Germinal center (tissue), 1 donor: ENCODE measurements at regions not wholly inside any gene's neighbourhood (a gene's known extent, or its start where the extent isn't known, plus 50 kb on each side); places are given as distances from the start of the nearest gene placed in this dataset.

Source experiments
- DNase-seq: peaks from one replicate; pipeline ENCODE4 v3.0.0; 2012; ENCODE audit warnings: mixed read lengths, low spot score

- peak; percentile 38 for DNase-seq
Observed at GRCh38 chr6:1482381-1483166, 93.2 kb downstream of the FOXF2 start.

- DNase-seq: no peak
Observed at GRCh38 chr6:1485678-1486077, 96.3 kb downstream of the FOXF2 start.

- no peak for DNase-seq
Observed at GRCh38 chr6:1486387-1486786, 97.0 kb downstream of the FOXF2 start.

DNA sequence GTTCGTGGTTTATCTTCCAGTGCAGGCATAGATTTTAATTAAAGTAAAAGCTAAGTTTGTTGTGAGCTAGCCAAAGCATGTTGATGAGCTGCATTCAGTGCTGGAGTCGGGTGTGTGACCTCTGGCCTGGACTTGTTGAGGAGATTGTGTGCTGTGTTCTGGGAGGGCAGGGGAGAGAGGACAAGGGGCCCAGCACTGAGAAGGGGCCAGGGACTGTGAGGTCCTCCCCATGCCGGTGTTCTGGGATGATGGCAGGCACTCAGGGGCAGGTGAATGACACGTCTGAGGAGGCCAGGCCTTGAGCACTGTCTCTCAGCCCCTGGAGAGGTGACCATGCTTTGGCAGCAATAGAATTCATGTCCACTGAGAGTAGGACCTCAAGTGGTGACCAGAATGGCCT, 97.9 kb downstream of the FOXF2 start:
- no peak for DNase-seq

DNA sequence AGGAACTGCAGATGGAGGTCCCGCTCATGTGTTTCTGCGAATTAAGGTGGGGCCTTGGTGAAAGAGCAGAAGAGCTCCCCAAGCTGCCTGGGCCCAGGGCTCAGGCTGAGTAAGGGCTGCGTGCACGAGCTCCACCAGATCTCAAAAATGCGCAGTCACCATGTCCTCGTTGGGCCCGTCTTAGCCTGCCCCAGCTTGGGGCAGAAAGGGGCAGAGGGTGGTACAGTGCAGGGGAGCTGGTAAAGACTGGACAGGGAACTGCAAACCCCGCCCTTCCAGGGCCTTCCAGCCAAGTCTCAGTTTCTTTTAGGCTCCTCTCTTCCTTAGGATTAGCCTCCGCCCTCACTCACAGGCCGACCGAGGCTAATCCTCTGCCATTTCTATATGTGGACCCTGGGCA, 101.6 kb downstream of the FOXF2 start:
- no peak for DNase-seq

GRCh38 chr6:1491591-1492319, 102.4 kb downstream of the FOXF2 start:
- DNase-seq: no peak

DNA sequence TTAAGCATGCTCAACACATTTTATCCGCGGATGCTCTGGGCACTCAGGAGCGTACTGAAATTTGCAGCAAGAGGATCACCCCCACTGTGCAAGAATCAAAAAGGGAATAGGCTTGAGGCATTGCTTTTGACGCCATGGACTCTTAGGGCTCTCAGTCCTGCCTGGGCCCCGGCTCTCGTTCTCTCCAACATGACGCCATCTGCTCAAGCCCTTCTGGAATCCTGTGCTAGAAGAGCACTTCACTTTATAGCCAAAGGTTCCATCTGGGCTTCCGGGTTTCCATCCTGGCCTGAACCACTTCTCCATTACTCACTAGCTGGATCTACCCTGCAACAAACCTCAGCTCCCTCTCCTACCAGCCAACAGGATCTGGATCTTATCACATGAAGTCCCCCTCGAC, 105.3 kb downstream of the FOXF2 start:
- no peak for DNase-seq

DNA sequence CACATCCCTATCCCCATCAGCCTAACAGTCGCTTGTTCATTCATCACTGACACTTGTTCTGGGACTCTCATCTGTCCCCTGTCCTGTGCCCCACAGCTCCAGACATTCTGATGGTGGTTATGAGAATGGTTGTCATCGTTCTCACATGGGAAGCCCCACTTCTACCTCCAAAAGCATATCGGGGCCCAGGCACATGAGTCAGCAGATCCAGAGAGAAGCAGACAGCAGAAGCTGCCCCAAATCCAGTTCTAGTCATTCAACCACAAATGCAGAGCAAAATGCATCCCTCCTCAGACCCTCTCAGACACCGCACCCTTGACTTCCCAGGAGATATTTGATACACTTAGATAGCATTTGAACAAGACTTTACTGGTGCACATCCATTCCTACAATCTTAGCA, 106.0 kb downstream of the FOXF2 start:
- DNase-seq: no peak

DNA sequence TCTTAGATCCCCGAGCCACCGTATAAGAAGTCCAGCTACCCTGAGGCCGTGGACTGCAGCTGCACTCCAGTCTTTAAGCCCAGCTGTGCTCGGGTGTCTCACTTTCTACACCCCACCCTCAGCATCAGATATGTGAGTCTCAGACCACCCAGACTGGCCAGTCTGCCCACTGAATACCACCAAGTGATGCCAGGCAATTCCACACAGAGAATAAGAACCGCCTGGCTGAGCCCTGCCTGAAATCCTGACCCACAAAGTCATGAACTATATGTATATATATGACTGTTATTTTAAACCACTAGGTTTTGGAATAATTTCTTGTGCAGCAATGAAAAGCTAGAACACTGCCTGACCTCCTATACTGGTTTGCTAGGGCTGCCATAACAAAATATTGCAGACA, 106.7 kb downstream of the FOXF2 start:
- DNase-seq: no peak

DNA sequence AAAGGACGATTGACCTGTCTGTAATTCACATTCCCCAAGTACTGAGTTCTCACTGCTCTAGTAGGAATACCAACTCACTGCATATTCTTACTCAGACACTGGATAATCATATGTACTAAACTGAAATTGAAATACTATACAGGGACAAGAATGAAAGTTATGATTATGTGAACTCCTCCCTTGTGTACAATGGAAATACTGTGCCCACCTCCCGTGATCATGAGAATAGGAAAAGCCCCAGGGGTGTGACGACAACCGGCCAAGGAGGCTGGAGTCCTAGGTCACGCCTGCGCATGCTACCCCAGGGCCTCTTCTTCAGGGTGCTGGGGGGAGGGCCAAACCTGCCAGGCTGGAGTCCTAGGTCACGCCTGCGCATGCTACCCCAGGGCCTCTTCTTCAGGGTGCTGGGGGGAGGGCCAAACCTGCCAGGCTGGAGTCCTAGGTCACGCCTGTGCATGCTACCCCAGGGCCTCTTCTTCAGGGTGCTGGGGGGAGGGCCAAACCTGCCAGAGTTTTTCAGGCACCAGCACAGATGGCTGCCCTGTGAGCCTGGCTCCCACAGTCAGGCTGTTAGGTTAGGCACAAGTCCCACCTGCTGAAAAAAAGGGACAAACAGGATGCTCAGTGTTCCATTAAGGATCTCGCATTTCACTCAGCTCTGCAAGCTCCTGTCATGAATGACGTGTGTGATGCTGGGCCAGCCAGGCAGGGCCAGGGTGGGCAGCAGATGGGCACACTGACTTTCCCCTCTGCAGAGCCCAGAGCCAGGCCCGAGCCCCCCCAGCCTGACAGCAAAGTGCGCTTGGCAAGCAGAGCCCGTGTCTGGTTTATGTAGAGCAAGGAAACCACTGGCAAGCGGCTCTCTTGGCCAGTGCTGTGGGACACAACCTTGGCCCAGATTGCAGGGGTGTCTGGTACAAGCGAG, 107.7 kb downstream of the FOXF2 start:
- DNase-seq: no peak

DNA sequence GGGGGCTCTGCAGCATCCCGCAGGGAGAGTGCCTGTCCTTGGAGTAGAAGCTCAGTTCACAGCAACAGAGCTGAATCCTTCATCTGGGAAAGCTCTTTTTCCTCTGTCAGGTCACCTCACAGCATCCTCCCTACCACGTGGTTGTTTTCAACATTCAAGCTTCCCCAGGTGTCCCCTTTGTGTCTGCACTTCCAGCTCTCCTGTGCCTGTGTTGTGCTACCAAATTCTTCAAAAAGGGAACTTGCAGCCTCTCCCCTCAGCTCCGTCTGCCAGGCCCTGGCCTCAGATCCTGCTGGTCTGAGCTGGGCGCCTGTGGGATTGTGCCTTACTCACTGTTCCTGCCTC, 108.4 kb downstream of the FOXF2 start:
- no peak for DNase-seq

GRCh38 chr6:1498491-1499113, 109.2 kb downstream of the FOXF2 start:
- DNase-seq: no peak

- DNase-seq: no peak
Observed at GRCh38 chr6:1499777-1500176, 109.9 kb upstream of the FOXC1 start.

- DNase-seq: no peak
Observed at GRCh38 chr6:1500913-1501312, 108.8 kb upstream of the FOXC1 start.

DNA sequence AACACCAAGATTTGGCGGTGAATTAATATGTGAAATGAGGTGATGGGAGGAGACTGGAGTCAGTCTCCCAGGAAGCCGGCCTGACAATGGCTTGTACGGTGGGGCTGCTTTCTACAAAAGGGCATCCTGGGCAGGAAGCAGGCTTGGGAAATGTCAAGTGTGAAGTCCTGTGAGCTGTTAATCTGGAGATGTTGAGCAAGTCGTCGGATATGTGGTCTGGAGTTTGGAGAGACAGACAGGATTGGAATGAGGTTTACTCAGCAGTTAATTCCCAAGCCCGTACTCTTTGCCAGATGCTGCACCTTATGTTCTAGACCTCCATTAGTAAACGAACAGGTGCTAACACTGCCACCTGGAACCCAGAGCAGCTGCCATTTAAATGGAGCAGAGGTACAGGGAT, 107.7 kb upstream of the FOXC1 start:
- no peak for DNase-seq

- DNase-seq: no peak
Observed at GRCh38 chr6:1503811-1504210, 105.9 kb upstream of the FOXC1 start.

- DNase-seq: no peak
Observed at GRCh38 chr6:1504465-1504864, 105.2 kb upstream of the FOXC1 start.

DNA sequence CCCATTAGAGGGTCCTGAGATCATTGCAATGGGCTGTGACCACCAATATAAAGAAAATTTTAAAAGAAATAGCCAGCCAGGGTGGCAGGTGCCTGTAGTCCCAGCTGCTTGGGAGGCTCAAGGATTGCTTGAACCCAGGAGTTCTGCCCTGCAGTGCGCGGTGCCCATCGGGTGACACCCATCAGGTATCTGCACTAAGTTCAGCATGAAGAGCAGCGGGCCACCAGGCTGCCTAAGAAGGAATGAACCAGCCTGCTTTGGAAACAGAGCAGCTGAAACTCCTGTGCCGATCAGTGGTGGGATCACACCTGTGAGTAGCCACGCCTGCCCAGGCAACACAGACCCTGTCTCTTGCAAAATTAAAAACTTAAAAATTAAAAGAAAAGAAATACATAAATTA, 102.5 kb upstream of the FOXC1 start:
- no peak for DNase-seq

- no peak for DNase-seq
Observed at GRCh38 chr6:1509241-1509640, 100.5 kb upstream of the FOXC1 start.

GRCh38 chr6:1510239-1510638, 99.5 kb upstream of the FOXC1 start:
- DNase-seq: no peak

DNA sequence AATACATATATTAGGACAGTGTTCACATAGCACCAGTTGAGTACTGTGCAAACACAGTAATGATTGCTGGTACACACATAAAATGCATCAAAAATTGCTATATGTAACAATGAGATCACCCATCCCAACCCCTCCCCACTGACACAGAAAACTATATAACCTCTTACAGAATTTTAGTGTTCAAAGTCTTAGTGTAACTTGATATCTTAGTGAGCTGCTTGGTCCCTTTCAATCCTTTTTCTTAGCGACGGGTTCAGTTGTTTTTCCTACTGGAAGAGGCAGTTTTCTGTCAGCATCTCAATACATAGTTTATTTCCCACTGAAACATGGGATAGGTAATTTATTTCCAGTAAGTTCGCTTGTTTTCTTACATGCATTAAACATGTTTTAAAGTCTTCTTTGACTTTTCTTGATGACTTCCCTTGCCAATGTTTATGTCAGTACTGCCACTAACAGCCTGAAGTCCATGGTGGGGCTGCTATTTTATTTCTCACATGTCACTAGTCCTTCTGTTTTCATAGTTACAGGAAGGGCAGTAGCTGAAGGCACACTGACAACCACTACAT, 96.4 kb upstream of the FOXC1 start:
- DNase-seq: no peak

- DNase-seq: no peak
Observed at GRCh38 chr6:1514078-1514477, 95.6 kb upstream of the FOXC1 start.
